Type B pancreatic cell (in vitro differentiated cells): ENCODE measurements at regions not wholly inside any gene's neighbourhood (a gene's known extent, or its start where the extent isn't known, plus 50 kb on each side); places are given as distances from the start of the nearest gene placed in this dataset.

Source experiments
- DNase-seq: peaks from one replicate; pipeline ENCODE4 v3.0.0; 2021; ENCODE audit warnings: mixed read lengths; ENCODE audit not compliant: unreplicated experiment; ENCODE audit errors: extremely low spot score
- H3K27ac Mint-ChIP-seq: 2 replicates; pipeline ENCODE4 v1.8.0; 2021; ENCODE audit warnings: mild to moderate bottlenecking, mixed read lengths
- H3K27me3 Mint-ChIP-seq: 2 replicates; pipeline ENCODE4 v1.8.0; 2021; ENCODE audit warnings: mixed read lengths
- H3K36me3 Mint-ChIP-seq: 2 replicates; pipeline ENCODE4 v1.8.0; 2021; ENCODE audit warnings: mixed read lengths
- H3K4me1 Mint-ChIP-seq: one replicate; pipeline ENCODE4 v1.8.0; 2021; ENCODE audit warnings: mixed read lengths; ENCODE audit not compliant: unreplicated experiment
- H3K4me3 Mint-ChIP-seq: 2 replicates; pipeline ENCODE4 v1.8.0; 2021; ENCODE audit warnings: mild to moderate bottlenecking, mixed read lengths
- H3K9me3 Mint-ChIP-seq: 2 replicates; pipeline ENCODE4 v1.8.0; 2021; ENCODE audit warnings: mixed read lengths
- CTCF ChIP-seq: fragments of 200-600 bp; sonication (generic); conservative IDR thresholded peaks from 2 replicates; pipeline ENCODE4 v1.5.0; 2021; ENCODE audit warnings: antibody characterized with exemption, mild to moderate bottlenecking

GRCh38 chr2:5315512-5315911 is 376.7 kb upstream of the SOX11 start:
- no peak for DNase-seq
- no peak overlapping the region for H3K27ac Mint-ChIP-seq
- peaks cover 11% of the 10 kb centered on the region for H3K4me1 Mint-ChIP-seq
- no peaks in the 10 kb centered on the region for H3K36me3 Mint-ChIP-seq
- TF ChIP-seq CTCF = no peak
- peaks cover 3% of the 10 kb centered on the region for H3K9me3 Mint-ChIP-seq
- no peak overlapping the region for H3K4me3 Mint-ChIP-seq
- H3K27me3 Mint-ChIP-seq = peaks cover 4% of the 10 kb centered on the region

GRCh38 chr2:5316001-5316490 is 376.1 kb upstream of the SOX11 start:
- H3K9me3 Mint-ChIP-seq = no peaks in the 10 kb centered on the region
- no peak for TF ChIP-seq CTCF
- H3K36me3 Mint-ChIP-seq = no peaks in the 10 kb centered on the region
- H3K4me3 Mint-ChIP-seq = no peak overlapping the region
- DNase-seq = no peak
- H3K27me3 Mint-ChIP-seq = peaks cover 4% of the 10 kb centered on the region
- no peak overlapping the region for H3K27ac Mint-ChIP-seq
- peaks cover 11% of the 10 kb centered on the region for H3K4me1 Mint-ChIP-seq

GRCh38 chr2:5319493-5319892 is 372.7 kb upstream of the SOX11 start:
- H3K27ac Mint-ChIP-seq = no peak overlapping the region
- H3K9me3 Mint-ChIP-seq = no peaks in the 10 kb centered on the region
- no peak overlapping the region for H3K4me3 Mint-ChIP-seq
- H3K4me1 Mint-ChIP-seq = peaks cover 11% of the 10 kb centered on the region
- no peak for TF ChIP-seq CTCF
- H3K36me3 Mint-ChIP-seq = no peaks in the 10 kb centered on the region
- DNase-seq = no peak
- peaks cover 4% of the 10 kb centered on the region for H3K27me3 Mint-ChIP-seq

- Mint-ChIP-seq H3K4me1 (peaks cover 6% of the 10 kb centered on the region), H3K27me3 (peaks cover 4% of the 10 kb centered on the region), H3K36me3 (no peaks in the 10 kb centered on the region), H3K27ac (no peak overlapping the region), H3K9me3 (peaks cover 5% of the 10 kb centered on the region), H3K4me3 (no peak overlapping the region)
- TF ChIP-seq CTCF = no peak
- DNase-seq = no peak
Observed at GRCh38 chr2:5322396-5322795, 369.8 kb upstream of the SOX11 start.

- no peaks in the 10 kb centered on the region for H3K27me3 Mint-ChIP-seq
- TF ChIP-seq CTCF = no peak
- H3K36me3 Mint-ChIP-seq = no peaks in the 10 kb centered on the region
- peaks cover 5% of the 10 kb centered on the region for H3K9me3 Mint-ChIP-seq
- H3K4me3 Mint-ChIP-seq = no peak overlapping the region
- H3K4me1 Mint-ChIP-seq = peaks cover under 1% of the 10 kb centered on the region
- no peak for DNase-seq
- H3K27ac Mint-ChIP-seq = no peak overlapping the region
Observed at GRCh38 chr2:5325523-5325922, 366.7 kb upstream of the SOX11 start.

- DNase-seq = no peak
- Mint-ChIP-seq H3K27ac (no peak overlapping the region), H3K36me3 (no peaks in the 10 kb centered on the region)
Observed at GRCh38 chr2:5328826-5329225, 363.4 kb upstream of the SOX11 start.

More at GRCh38 chr2:5328826-5329225, 363.4 kb upstream of the SOX11 start:
- Mint-ChIP-seq H3K4me1 (peaks cover 4% of the 10 kb centered on the region), H3K4me3 (no peak overlapping the region), H3K9me3 (peaks cover 5% of the 10 kb centered on the region), H3K27me3 (no peaks in the 10 kb centered on the region)
- no peak for TF ChIP-seq CTCF
